ENCODE measurements at regions not wholly inside any gene's neighbourhood (a gene's known extent, or its start where the extent isn't known, plus 50 kb on each side); places are given as distances from the start of the nearest gene placed in this dataset.

GRCh38 chr11:97883086-97883485 is 1137.7 kb upstream of the CNTN5 start:
- no peaks in the 10 kb centered on the region for H3K4me1 ChIP-seq
- intact Hi-C loops (cut with DNase I; ENCODE audit: low total_unique reads): no loop called here
- H3K27me3 ChIP-seq: no peaks in the 10 kb centered on the region
- H3K9me3 ChIP-seq: no peaks in the 10 kb centered on the region
- H3K4me3 ChIP-seq: no peak overlapping the region
- H3K36me3 ChIP-seq: no peaks in the 10 kb centered on the region
- DNase-seq: no peak
- no peak overlapping the region for H3K27ac ChIP-seq
- TF ChIP-seq, protein P1, sequence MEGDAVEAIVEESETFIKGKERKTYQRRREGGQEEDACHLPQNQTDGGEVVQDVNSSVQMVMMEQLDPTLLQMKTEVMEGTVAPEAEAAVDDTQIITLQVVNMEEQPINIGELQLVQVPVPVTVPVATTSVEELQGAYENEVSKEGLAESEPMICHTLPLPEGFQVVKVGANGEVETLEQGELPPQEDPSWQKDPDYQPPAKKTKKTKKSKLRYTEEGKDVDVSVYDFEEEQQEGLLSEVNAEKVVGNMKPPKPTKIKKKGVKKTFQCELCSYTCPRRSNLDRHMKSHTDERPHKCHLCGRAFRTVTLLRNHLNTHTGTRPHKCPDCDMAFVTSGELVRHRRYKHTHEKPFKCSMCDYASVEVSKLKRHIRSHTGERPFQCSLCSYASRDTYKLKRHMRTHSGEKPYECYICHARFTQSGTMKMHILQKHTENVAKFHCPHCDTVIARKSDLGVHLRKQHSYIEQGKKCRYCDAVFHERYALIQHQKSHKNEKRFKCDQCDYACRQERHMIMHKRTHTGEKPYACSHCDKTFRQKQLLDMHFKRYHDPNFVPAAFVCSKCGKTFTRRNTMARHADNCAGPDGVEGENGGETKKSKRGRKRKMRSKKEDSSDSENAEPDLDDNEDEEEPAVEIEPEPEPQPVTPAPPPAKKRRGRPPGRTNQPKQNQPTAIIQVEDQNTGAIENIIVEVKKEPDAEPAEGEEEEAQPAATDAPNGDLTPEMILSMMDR (IDR thresholded peaks at IDR 0.05): no peak

GRCh38 chr11:97888641-97889040 is 1132.1 kb upstream of the CNTN5 start:
- TF ChIP-seq, protein P1 (IDR thresholded peaks at IDR 0.05): no peak
- Histone ChIP-seq H3K9me3 (no peaks in the 10 kb centered on the region), H3K27ac (no peak overlapping the region), H3K27me3 (no peaks in the 10 kb centered on the region), H3K4me3 (no peak overlapping the region), H3K4me1 (no peaks in the 10 kb centered on the region), H3K36me3 (no peaks in the 10 kb centered on the region)
- no peak for DNase-seq
- intact Hi-C loops (cut with DNase I; ENCODE audit: low total_unique reads): no loop called here

DNA sequence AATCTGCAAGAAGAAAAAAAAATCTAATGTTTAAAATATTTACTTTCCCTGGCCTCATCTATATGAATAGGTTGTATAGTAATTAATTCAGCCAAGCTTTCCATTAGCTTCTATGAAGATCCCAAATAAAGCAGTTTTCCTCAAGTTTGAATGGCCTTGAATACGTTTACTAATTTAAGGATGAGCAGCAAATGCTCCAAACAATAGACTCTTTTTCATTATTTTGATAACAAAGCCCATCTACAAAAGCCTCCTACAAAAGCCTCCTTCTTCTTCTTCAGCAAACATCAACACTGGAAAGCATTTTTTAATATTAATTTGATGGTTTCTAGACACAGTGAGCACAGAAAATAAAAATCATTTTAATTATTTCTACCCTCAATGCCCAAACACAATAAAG is 1130.3 kb upstream of the CNTN5 start:
- H3K4me3 ChIP-seq: no peak overlapping the region
- H3K27me3 ChIP-seq: no peaks in the 10 kb centered on the region
- TF ChIP-seq, protein P1 (IDR thresholded peaks at IDR 0.05): no peak
- DNase-seq: no peak
- no peak overlapping the region for H3K27ac ChIP-seq
- intact Hi-C loops (cut with DNase I; ENCODE audit: low total_unique reads): no loop called here
- H3K9me3 ChIP-seq: no peaks in the 10 kb centered on the region
- no peaks in the 10 kb centered on the region for H3K4me1 ChIP-seq
- no peaks in the 10 kb centered on the region for H3K36me3 ChIP-seq

GRCh38 chr11:97893612-97894011 is 1127.1 kb upstream of the CNTN5 start:
- Histone ChIP-seq H3K4me1 (no peaks in the 10 kb centered on the region), H3K9me3 (no peaks in the 10 kb centered on the region), H3K36me3 (no peaks in the 10 kb centered on the region), H3K27ac (no peak overlapping the region), H3K27me3 (no peaks in the 10 kb centered on the region), H3K4me3 (no peak overlapping the region)
- no peak for DNase-seq
- TF ChIP-seq, protein P1 (IDR thresholded peaks at IDR 0.05): no peak
- intact Hi-C loops (cut with DNase I; ENCODE audit: low total_unique reads): no loop called here

- no peaks in the 10 kb centered on the region for H3K27me3 ChIP-seq
- intact Hi-C loops (cut with DNase I; ENCODE audit: low total_unique reads): no loop called here
- TF ChIP-seq, protein P1 (IDR thresholded peaks at IDR 0.05): no peak
- no peaks in the 10 kb centered on the region for H3K4me1 ChIP-seq
- H3K4me3 ChIP-seq: no peak overlapping the region
- no peaks in the 10 kb centered on the region for H3K9me3 ChIP-seq
- no peaks in the 10 kb centered on the region for H3K36me3 ChIP-seq
- no peak overlapping the region for H3K27ac ChIP-seq
- DNase-seq: no peak
Measured at GRCh38 chr11:97894978-97895377, 1125.8 kb upstream of the CNTN5 start.

DNA sequence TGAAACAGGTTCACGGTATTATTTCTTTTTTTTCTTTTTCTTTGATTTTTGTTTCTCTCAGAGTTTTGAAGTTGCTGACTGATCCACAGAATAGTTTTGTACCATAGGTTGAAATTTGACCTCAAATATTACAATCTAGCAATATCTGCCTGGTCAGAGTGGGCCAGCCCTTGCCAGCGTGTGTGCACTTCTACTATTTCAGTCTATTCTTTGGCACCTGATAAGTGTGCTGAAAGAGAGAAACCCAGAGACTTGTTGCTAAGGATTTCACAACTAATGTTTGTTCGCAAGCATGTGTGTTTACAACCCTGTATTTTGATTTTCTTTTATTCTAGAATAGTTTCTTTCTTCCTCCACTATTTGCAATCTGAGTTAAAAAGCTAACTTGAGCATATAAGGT is 1125.2 kb upstream of the CNTN5 start:
- intact Hi-C loops (cut with DNase I; ENCODE audit: low total_unique reads): no loop called here
- H3K4me1 ChIP-seq: no peaks in the 10 kb centered on the region
- H3K27me3 ChIP-seq: no peaks in the 10 kb centered on the region
- no peaks in the 10 kb centered on the region for H3K36me3 ChIP-seq
- no peak overlapping the region for H3K4me3 ChIP-seq
- H3K9me3 ChIP-seq: no peaks in the 10 kb centered on the region
- DNase-seq: no peak
- H3K27ac ChIP-seq: no peak overlapping the region
- TF ChIP-seq, protein P1 (IDR thresholded peaks at IDR 0.05): no peak

Measured in tibial artery (tissue), 4 donors.